Esophagus mucosa (tissue), 1 donor: ENCODE measurements at regions not wholly inside any gene's neighbourhood (a gene's known extent, or its start where the extent isn't known, plus 50 kb on each side); places are given as distances from the start of the nearest gene placed in this dataset.

ENCODE experiments used
- ATAC-seq: fragments of 200-7000 bp; cut with Tn5 transposase; one replicate; pipeline ENCODE4 v1.9.1; 2020
- donor health status: DM: yes; HTN: yes; CAD: no.

DNA sequence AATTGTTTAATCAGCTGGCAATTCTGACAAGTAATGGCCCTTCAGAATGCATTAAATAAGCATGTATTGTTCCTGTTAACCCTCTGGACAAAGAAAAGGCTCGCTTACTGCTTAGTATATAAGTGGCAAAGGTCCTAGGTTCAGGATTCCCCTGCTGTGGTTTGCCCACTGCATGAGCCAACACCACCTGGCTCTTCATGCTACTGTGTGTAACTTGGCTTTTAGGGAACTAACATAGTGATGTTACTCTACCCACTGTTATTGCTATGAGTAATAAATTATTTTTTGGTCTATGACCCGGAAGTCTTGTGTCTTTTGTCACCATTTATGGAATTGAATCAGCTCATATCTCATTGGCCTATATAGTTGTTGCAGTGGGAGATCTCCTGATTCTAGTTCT, 791.7 kb upstream of the PHF14 start:
- no peak for ATAC-seq

DNA sequence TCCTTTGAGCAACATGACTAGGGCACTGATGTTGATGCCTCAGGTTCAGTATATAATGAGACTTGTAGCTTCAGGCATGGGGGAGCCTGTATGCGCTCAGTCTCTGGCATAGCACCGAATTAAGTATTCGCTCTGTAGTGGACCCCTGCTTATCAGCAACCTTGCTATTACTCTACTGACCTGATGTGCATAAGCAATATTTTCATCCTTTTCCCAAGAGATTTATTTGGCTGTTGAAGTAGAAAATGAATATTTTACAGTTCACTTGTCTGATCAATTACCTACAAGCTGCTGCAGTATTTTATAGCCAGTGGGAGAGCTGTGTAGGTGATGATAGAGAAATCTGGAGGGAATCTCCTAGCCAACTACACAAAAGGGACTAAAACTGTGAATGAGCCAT, 781.6 kb upstream of the PHF14 start:
- ATAC-seq = no peak

DNA sequence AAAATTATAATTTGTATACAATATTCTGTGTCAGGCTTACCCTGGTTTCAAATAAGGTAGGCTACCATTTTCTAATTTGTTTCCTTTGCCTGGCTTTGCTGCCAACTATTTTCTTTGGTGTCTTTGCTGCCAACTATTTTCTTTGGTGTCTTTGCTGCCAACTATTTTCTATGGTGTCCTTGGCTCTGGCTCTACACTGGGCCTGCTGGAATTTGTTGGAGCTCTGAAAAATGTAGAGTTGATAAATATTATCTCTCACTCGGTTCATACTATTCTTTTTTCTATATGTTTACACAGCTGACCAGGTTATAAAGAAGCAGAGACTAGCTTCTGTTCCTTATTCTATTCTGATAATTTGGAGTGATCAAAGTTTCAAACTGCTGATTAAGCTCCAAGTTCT, 768.0 kb upstream of the PHF14 start:
- ATAC-seq = no peak

DNA sequence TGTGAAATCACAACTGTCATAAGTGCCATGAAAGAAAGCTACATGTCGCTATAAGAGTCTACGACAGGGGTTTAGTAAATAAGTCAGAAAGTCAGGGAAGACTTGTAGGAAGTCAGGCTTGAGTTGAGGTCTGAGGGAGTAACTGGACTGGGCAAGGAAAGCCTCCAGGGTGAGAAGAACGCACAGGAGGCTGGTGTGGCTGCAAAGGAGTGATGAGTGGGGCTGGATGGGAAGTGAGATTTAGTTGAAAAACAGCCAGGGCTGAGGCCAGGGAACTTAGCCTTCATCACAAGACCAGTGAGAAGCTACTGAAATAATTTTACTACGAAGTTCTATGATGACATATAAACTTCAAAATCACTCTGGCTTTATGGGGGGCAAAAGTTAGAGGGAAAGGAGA, 763.7 kb upstream of the PHF14 start:
- ATAC-seq = no peak

DNA sequence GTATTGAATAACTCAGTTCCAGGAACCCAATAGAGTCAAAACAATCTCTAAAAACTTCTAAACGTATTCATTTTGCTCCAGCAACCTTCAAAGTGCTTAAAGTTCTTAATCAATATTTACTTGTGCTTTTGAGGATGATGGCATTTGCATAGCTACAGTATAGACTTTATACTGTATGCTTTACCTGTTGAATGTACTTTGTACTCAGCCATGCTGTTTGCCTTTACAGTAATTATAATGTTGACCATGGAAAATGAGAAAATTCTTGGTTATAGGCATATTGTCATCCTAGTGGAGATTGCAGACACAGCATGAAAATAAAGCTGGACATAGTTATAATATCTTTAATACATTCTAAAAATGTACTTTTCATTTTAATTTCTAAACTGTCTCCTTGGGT, 762.7 kb upstream of the PHF14 start:
- ATAC-seq = no peak

DNA sequence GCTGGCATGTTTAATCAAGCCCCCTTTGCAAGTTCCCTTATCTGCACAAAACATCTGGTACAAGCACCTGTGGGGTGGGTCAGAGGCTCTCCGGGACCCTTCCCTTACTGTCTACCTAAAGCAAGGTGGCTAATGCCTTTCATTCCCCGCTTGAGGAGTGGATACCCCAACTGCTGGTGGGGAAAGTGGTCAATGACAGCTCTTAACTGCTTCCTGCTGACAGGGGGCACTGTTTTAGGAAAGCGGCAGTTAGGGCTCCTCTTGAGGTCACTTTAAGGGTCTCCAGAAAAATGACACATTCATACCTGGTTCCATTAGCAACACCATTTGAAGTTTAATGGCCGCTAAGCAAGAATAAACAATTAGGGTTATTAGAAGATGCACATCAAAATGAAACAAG, 761.8 kb upstream of the PHF14 start:
- ATAC-seq = no peak

DNA sequence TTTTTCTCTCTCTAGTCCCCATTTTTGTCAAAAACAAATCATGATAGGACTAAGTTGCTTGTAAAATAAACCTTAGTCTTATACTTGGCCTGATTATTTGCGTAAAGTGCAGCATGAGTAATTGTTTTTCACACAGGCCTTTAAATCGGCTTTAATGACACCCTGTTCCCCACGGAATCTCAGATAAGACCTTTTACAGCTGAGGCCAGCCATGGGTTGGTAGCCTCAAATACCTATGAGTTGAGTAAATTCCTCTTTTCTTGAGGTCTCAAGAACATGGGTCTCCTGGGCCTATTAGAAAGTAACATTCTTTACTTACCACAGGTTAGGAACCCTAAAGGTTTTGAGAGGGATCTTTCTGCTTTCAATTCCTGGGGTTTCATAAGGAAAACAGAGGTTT, 761.0 kb upstream of the PHF14 start:
- ATAC-seq = no peak

DNA sequence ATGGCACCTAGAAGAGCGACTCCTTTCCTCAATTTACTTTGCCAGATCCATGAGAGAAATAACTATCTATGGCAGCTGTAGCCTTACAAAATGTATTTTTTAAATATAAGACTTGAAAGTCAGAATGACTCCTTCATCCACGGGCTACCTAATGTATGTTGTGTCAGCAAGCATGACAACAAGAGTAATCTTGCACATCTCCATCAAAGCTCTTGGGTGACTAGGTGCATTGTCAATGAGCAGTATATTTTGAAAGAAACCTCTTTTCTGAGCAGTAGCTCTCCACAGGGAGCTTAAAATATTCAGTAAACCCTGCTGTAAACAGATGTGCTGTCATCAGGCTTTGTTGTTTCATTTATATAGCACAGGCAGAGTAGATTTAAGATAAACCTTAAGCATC, 757.2 kb upstream of the PHF14 start:
- no peak for ATAC-seq

DNA sequence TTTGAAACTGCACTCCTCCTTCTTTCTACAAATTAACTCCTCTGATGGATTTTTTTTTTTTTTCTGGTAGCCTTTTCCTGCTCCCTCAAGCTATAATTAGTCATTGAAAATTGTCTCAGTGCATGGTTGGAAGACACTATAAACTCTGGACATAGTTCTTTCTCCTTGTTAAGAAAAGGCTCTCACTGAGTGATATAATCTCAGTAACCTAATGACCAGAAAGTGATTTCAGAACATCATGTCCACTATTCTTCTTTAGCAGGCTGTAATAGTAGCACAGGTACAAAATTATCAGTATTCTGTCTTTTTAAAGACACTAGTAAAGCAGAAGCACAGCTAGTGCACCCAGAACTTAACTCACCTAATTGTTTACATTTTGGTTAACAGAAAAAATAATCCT, 752.6 kb upstream of the PHF14 start:
- no peak for ATAC-seq

DNA sequence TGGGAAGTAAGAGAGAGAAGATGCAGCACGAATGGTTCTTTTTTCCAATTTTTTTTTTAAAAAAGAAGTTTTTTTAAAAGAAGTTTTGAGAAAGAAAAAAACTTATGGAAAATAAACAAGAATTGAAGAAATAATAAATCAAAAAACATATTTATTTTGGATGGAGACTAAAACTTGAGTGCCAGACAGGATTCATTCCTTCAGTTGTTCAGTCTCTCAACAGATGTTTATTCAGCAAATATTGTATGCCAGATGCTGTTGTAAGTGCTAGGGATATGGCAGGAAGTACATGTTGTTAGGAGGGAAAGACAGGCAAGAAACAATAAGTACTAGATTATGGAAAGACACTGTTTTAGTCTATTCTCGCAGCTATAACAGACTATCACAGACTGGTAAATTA, 750.7 kb upstream of the PHF14 start:
- ATAC-seq = no peak

DNA sequence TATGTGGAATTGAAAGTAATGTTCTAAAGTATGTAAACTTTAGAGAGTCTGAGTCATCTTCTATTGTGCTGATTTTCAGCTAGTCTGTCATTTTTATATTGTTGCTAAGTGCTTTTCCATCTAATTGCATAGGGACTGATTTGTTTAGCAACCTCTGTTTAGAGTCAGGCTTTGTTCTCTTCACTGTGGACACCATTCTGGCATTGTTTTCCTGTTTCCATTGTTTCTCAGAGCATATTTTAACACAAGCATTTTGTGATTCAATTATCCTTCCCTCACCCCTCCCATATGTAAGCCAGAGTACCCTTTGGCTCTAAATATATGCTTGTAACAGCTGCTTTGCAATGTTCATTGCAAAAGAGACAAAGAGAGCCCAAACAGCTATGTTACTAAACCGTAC, 748.4 kb upstream of the PHF14 start:
- ATAC-seq = no peak

DNA sequence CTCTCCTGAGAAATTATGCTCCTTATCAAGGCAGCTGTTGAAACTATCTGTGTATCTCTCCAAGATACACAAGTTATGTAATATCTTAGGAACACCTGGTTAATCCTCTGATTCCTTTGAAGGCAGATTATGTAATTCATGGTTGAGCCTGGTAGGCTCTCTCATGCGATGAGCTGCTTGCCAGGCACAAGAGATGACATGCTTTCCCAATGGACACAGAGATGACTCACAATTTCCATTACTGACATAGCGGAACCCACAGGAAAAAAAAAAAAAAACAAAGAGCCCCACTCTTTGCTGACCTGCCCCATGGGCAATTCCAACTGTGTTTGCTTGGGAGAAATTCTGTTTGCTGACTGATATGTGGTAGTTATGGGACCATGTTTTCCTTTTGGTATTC, 736.4 kb upstream of the PHF14 start:
- peak; percentile 69 for ATAC-seq

DNA sequence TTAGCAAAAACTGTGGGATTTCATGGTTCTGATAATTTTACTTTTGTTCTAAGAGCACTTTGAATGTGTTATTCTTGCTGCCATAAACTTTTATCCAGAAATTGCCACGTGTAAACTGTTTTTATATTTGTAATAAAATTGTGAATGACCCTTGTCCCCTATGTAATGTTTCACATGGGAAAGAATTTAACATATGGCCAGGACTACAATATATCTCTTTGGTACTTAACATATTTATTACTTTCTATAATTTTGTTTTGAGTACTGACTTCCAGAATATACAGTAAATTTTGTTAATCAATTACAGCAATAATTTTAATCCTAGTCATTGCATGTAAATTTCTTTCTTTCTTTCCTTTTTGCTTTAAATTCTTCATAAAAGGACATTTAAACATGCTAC, 735.0 kb upstream of the PHF14 start:
- no peak for ATAC-seq

DNA sequence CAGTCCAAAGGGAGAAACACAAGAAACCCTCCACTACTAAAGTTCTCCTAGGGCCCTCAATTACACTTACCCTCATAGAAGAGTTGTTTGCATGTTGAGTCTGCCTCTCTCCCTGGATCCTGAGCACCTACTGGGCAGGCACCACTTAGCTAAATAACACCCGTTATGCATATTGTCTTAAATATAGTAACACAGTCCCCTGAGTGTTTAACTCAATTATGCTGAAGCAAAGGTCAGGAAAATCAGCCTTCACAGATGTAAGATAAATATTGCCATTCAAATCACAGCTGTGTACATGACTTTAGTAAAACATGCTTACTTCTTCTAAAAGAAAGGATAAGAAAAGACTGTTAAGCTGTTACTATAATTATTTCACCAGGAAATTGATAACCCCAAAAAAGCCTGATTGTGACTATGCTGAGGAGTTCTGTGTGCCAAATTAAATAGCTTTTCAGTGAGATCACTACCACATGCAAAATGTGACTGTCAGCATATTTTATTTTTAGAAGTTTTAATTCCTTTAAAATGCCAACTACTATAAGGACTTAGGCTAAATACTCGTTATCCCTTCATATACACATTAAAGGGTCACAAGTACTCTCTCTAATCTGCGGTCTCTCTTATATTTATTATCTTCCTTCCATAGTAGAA, 733.9 kb upstream of the PHF14 start:
- ATAC-seq = no peak

DNA sequence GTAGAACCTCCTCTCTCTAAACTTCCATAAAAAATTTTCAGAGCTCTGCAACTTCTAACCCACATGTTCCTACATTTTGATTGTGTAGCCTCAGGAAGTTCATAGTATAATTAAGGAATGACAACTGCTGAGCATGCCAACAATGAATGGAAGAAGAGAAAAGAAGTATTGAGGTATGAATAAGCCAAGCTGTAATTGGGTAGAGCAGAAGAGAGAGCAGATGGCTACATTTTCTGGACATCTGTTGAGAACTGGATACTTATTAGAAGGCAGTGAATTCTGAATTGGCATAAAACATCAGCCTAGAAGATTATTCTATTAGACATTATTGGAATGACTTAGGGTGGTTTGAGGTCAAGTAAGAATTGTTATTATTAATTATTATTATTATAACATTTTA, 728.3 kb upstream of the PHF14 start:
- no peak for ATAC-seq

DNA sequence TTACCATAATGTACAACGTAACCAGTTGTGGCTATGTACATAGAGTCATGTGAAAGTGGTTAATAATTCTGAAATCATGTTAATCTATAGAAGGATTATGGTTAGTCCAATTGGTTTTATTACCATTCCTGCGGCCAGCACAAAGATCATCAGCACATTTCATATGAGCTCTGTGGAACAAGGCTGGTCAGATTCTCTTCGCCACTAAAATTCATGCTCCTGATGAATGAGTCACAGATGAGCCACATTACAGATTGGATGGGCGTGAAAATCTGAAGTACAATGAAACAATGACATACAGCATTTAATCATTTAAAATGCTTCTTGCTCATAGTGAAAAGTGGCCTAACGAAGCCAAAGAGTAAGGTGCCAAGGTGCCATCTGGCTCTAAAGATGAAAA, 716.2 kb upstream of the PHF14 start:
- peak; percentile 61 for ATAC-seq

DNA sequence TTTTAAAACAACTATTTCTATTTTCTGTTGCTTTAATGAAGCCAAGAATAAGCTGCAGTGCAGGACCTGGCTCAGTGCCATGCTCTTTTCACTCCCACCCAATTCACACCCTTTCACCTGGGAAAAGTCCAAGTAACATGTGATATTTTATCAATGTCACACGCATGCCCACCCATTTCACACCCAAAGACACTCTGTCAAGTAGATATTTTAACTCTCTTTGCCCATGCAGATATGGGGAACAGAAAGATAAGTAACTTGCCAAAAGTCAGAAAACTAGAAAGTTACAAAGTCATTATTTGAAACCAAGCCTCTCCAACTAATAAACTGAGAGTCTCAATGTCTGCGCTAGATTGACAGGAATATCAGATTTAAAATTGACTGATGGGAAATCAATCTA, 706.7 kb upstream of the PHF14 start:
- ATAC-seq = no peak

DNA sequence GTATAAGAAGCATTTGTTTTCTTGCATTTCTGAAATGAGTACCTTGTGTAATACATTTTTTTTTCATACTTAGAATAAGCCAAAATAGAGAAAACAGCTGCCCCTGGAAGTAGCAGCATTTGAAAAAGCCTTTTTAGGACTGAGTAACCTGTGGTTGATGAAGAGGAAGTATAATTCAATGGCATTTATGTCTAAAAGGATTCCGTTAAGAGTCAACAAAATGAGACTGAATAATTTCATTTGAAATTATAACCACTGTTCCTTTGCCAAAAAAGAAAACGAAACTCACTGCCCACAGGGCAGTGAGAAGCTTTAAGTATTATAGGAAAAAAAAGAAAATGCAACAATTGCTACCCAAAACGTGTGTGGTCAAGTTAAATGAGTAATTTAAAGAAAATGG, 705.6 kb upstream of the PHF14 start:
- ATAC-seq = no peak

DNA sequence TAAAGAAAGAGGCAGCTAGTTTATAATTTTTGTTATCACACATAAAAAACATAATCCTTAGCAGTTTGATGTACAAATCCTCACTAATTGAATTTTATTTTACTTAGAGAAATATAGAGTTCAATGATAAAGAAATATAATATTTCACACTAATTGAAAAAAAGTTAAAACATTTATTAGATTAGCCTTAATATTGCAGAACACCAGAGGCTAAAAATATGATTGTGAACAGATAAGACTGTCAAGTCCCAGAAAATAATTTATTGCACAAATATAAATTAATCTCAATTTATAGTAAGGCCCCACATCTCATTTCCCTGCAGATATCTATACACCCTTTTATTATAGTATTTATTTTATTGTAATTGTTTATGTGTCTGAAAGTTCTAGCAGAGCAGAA, 690.8 kb upstream of the PHF14 start:
- ATAC-seq = no peak

DNA sequence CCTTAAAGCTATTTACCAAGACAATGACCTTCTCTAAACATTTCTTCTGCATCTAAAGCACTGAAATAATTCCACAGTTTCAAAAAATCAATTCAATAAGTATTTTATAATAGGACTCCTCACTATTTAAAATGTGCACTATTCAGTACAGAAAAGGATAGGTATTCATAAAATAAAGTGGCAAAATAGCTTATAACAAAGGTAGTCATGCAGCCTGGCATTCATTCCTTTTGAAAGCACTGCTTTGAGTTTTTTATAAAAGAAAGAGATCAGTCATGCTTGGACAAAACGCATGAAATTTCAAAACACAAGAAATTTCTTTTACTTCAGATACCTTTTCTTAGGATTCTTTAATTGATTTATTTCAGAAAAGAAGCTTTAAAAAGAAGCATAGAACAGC, 689.7 kb upstream of the PHF14 start:
- no peak for ATAC-seq

DNA sequence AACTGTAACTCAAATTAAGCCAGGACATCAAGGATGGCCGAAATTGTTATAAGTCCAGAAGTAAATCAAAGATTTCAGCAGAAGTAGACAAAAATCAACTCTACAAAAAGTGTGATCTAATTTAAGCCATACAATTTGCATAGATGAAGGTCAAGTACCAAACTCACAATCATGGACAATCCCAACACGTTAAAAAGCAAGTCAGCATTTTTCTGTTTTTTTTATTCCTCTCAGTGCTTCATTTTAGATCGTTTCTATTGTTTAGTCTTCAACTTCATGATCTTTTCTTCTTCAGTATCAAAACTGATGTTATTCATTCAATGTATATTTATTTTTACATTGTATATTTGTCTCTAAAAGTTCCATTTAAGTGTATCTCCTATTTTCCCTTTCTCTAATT, 674.3 kb upstream of the PHF14 start:
- ATAC-seq = no peak

DNA sequence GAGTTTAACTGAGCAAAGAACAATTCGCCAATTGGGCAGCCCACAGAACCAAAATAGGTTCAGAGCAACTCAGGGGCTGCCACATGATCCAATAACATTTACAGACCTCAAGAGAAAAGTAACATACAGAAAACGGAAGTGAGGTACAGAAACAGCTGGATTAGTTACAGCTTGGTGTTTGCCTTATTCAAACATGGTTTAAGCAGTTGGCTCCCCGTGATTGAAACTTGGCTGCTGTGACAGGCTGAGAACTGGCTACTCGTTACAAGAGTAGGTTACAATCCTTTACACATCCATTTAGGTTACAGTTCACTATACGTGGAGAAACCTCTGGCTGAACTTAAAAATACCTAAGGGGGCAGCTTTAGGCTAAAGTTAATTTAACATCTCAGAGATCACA, 673.1 kb upstream of the PHF14 start:
- no peak for ATAC-seq

DNA sequence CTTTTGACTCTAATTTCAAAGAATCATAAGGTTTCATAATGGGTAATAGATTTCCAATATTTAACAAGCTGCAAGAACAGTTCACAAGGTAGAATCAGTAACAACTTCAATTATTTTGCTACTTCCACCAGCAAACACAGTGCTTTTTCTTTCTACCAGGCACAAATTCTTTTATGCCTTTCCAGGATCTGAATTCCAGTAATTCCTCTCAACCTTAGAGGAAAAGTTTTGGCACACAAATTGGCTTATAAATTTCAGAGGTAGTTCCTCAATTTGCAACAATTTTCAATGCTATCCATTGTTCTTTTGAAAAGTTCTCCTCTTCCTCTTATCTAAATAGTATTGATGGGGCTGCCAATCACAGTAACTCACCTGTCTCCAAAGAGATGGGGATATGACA, 665.4 kb upstream of the PHF14 start:
- ATAC-seq = no peak

DNA sequence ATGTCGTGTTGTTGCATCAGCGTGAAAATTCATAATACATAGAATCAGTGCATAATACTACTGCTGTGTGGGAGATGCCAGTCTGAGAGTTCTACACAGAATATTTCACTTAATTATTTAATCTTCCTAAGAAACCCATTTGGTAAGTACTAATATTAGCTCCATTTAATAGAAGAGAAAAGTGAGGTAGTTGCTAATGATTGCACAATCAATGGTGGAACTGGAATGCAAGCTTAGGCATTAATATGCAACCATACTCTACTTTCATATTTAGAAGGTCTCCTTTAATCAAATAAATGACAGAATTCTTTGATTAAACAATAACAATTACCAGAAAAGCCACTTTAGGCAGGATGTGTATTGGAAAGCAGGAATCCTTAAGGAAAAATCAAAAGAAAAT, 660.7 kb upstream of the PHF14 start:
- no peak for ATAC-seq

DNA sequence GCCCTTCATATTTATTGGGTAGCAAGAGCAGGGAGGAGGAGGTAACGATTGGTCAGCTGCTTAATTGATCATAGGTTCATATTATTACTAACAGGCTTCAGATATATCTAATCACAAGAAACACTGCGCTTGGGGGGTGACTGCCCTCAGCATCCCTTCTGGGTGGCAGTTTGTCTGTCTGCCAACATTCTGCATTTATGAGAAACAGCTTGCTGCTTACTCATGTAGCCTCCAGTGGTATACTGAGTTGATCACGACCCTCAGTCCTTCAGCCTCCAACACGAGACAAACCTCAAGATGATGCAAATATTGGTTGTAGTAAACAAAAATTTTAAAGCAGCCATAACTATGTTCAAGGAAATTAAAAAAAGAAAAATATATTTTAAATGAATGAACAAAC, 657.8 kb upstream of the PHF14 start:
- no peak for ATAC-seq

DNA sequence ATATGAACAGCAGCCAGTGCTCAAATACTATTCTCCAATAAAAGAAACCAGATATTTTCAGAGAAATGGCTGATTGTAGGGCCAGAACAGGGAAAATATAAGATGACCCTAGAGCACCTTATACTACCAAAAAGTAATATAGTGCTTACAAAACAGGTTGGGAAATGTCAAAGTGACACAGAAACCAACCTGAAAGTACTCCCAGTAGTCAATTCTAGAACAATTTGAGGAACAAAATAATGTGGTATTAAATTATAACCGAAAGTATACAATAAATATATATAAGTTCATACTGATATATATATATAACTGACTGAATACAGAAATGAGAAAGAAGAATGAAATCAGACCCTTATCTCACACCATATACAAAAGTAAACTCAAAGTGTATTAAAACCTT, 657.2 kb upstream of the PHF14 start:
- no peak for ATAC-seq
